ENCODE measurements at regions not wholly inside any gene's neighbourhood (a gene's known extent, or its start where the extent isn't known, plus 50 kb on each side); places are given as distances from the start of the nearest gene placed in this dataset.

GRCh38 chrX:82458207-82458754 lies 1049.8 kb upstream of the POU3F4 start:
- DNase-seq (no peak), ATAC-seq (no peak)
- BruUV-seq (replicated peaks), result no TSS peak
- Histone ChIP-seq H3K27ac (ENCODE audit: low read length) (no peak overlapping the region), H3K4me2 (ENCODE audit: low read length) (no peak overlapping the region), H3F3A (ENCODE audit: low read length, unreplicated experiment) (no peaks in the 10 kb centered on the region), H3K79me2 (ENCODE audit: low read length) (no peaks in the 10 kb centered on the region), H3K9me3 (ENCODE audit: low read length) (no peaks in the 10 kb centered on the region), H3K27me3 (ENCODE audit: low read length) (no peaks in the 10 kb centered on the region), H3K4me3 (ENCODE audit: low read length) (no peak overlapping the region), H3K9ac (ENCODE audit: low read length) (no peak overlapping the region), H3K9me2 (replicated peaks; ENCODE audit: low read length) (no peaks in the 10 kb centered on the region), H2AFZ (ENCODE audit: low read length) (no peak overlapping the region), H3K4me1 (ENCODE audit: insufficient read depth, low read length) (no peaks in the 10 kb centered on the region), H4K20me1 (ENCODE audit: low read length) (no peaks in the 10 kb centered on the region), H3K36me3 (ENCODE audit: low read depth, low read length) (no peaks in the 10 kb centered on the region)
- ChIA-PET CTCF (no interaction called here), POLR2A (ENCODE audit: unreplicated experiment) (no interaction called here)
- intact Hi-C loops (cut with micrococcal nuclease), result no loop called here
- TF ChIP-seq CTCF (conservative IDR thresholded peaks at IDR 0.05; ENCODE audit: low read depth, low read length), result no peak
- no peak for TF ChIP-seq EZH2phosphoT487 (IDR thresholded peaks at IDR 0.05; ENCODE audit: borderline replicate concordance, low read length)
- no peak for TF ChIP-seq EZH2 (IDR thresholded peaks at IDR 0.05; ENCODE audit: low read length, unreplicated experiment)

GRCh38 chrX:82466994-82467393 lies 1041.1 kb upstream of the POU3F4 start:
- Histone ChIP-seq H3K27me3 (ENCODE audit: low read length) (no peaks in the 10 kb centered on the region), H4K20me1 (ENCODE audit: low read length) (no peaks in the 10 kb centered on the region), H2AFZ (ENCODE audit: low read length) (no peak overlapping the region), H3K4me1 (ENCODE audit: insufficient read depth, low read length) (no peaks in the 10 kb centered on the region), H3K9me3 (ENCODE audit: low read length) (no peaks in the 10 kb centered on the region), H3K9ac (ENCODE audit: low read length) (no peak overlapping the region), H3K27ac (ENCODE audit: low read length) (no peak overlapping the region), H3K4me2 (ENCODE audit: low read length) (no peak overlapping the region), H3K9me2 (replicated peaks; ENCODE audit: low read length) (no peaks in the 10 kb centered on the region), H3F3A (ENCODE audit: low read length, unreplicated experiment) (no peaks in the 10 kb centered on the region), H3K4me3 (ENCODE audit: low read length) (no peak overlapping the region), H3K79me2 (ENCODE audit: low read length) (no peaks in the 10 kb centered on the region), H3K36me3 (ENCODE audit: low read depth, low read length) (no peaks in the 10 kb centered on the region)
- ChIA-PET POLR2A (ENCODE audit: unreplicated experiment) (no interaction called here), CTCF (no interaction called here)
- DNase-seq (no peak), ATAC-seq (no peak)
- no peak for TF ChIP-seq EZH2 (IDR thresholded peaks at IDR 0.05; ENCODE audit: low read length, unreplicated experiment)
- no peak for TF ChIP-seq EZH2phosphoT487 (IDR thresholded peaks at IDR 0.05; ENCODE audit: borderline replicate concordance, low read length)
- TF ChIP-seq CTCF (conservative IDR thresholded peaks at IDR 0.05; ENCODE audit: low read depth, low read length), result no peak
- intact Hi-C loops (cut with micrococcal nuclease), result no loop called here
- no TSS peak for BruUV-seq (replicated peaks)

All from PC-3 (cell line).